HG03460 (cell line): ENCODE measurements at regions not wholly inside any gene's neighbourhood (a gene's known extent, or its start where the extent isn't known, plus 50 kb on each side); places are given as distances from the start of the nearest gene placed in this dataset.
"Not testable (repeated sequence)": the region's sequence is repeated elsewhere in the genome, so short reads cannot be mapped to it uniquely, and the experiment has no call there.

ENCODE experiments used
- ATAC-seq: cut with Tn5 transposase; IDR thresholded peaks from one replicate; pipeline ENCODE4 v1.9.1; 2021; ENCODE audit not compliant: unreplicated experiment

- not testable (repeated sequence) for ATAC-seq
These were observed 1265.9 kb upstream of the PCDH10 start for GRCh38 chr4:131883181-131883580.

DNA sequence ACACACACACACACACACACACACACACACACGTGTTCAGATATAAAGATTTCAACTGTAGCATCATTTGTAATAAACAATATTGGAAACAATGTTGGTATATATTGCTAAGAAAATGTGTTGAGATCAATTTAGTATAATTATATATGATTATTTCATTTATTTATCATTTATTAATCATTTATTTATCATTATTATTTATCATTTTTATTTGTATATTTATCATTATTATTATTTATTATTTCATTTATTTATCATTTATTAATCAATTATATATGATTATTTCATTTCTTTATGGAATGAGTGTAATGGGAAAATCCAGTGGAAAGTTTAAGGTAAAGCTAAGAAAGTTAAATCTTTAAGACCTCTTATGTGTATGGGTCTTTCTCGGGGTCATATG lies 1223.4 kb upstream of the PCDH10 start:
- ATAC-seq, result not testable (repeated sequence)

GRCh38 chr4:131967646-131968045 lies 1181.4 kb upstream of the PCDH10 start:
- not testable (repeated sequence) for ATAC-seq

- ATAC-seq, result no peak
These were observed 1174.4 kb upstream of the PCDH10 start for GRCh38 chr4:131974730-131975129.

DNA sequence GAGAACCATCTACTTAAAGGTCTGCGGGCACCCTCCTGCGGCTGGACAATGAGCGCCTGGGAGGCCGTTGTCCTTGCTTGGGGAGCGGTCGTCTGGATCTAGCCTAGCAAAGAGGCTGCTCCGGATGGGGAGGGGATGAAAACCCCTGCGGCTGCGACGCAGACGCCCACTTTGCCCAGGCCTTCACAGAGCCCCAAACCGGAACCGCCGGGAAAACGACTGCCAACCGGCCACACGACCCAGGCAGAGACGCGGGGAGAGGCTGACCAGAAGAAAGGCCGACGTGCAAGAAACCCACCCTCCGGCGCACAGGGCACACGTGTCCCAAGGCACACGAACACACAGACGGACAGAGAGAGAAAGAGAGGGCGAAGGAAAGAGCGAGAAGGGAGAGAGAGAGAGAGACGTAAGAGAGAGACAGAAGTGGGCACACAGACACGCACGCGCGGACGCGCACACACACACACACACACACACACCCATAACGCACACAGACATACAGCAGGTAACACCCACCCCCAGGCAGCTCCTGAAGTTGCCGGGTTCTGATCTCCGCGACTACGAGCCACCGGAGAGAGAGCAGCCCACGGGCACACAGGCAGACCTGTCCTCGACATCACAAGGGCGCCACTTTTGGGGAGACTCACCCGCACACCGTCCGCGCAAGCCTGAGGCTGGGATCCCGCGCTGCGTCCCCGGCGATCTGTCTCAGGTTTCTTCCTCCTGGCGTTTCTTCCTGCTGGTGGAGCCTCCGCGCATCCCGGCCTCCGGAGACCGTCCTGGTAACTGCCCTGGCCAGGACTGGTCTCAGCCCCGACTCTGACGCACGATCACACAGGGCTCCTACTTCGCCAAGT lies 1173.6 kb upstream of the PCDH10 start:
- not testable (repeated sequence) for ATAC-seq

- ATAC-seq, result not testable (repeated sequence)
These were observed 1172.7 kb upstream of the PCDH10 start for GRCh38 chr4:131976133-131977002.

DNA sequence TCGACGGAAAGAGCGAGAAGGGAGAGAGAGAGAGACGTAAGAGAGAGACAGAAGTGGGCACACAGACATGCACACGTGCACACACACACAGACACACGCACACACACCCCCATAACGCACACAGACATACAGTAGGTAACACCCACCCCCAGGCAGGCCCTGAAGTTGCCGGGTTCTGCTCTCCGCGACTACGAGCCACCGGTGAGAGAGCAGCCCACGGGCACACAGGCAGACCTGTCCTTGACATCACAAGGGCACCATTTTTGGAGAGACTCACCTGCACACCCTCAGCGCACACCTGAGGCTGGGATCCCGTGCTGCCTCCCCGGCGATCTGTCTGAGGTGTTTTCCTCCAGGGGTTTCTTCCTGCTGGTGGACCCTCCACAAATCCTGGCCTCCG lies 1171.0 kb upstream of the PCDH10 start:
- ATAC-seq, result no peak

- no peak for ATAC-seq
These were observed 1159.5 kb upstream of the PCDH10 start for GRCh38 chr4:131989576-131989975.

- ATAC-seq, result no peak
These were observed 1147.6 kb upstream of the PCDH10 start for GRCh38 chr4:132001542-132001941.

DNA sequence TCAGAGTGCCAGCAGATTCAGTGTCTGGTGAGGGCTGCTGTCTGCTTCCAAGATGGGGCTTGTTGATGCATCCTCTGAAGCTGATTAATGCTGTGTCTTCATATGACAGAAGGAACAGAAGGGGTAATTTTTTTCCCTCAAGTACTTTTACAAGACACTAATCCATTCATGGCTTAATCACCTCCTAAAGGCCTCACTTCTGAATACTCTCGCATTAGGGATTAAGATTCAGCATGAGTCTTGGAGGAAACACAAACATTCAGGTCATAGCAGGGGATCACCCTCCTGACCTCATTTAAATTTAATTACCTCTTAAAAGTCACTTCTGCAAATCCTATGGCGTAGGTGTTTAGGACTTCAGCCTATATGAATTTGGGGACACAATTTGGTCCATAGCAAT lies 1145.5 kb upstream of the PCDH10 start:
- ATAC-seq, result no peak

DNA sequence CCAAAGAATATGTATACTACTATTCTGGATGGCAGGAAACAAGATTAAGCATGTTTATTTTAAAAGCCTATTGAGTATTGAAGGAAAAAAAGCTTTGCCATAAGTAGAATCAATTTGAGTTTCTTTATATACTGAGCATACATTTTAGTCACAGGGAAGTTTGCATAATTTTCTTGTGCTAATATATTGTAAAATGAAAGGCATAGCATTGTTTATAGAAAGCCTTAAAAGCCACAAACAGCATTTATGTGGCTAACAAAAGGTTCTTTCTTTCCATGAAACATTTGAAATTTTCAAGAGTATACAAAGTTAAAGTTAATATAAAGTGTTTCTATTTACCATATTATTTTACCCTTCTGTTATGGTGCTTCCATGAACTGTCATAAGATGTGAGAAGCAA lies 1133.8 kb upstream of the PCDH10 start:
- no peak for ATAC-seq

GRCh38 chr4:132016703-132017350 lies 1132.3 kb upstream of the PCDH10 start:
- no peak for ATAC-seq

GRCh38 chr4:132026166-132026565 lies 1122.9 kb upstream of the PCDH10 start:
- ATAC-seq, result no peak

DNA sequence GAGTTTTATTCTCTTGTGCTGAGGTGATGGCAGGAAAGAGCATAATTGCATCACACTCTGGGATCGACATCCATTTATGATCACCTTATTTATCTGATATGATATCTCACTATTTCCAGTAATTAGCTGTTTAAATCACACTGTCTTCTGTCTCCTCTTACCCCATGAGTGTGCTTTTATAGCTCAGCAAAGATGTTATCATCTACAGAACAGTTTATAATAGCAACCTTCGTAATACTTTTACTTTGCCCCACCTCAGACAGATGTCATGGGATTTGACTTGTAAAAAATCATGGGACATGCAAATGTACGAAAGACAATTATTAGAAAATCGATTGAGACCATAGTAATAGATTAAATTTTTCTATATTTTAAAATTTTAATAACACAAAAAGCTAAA lies 1122.3 kb upstream of the PCDH10 start:
- no peak for ATAC-seq

DNA sequence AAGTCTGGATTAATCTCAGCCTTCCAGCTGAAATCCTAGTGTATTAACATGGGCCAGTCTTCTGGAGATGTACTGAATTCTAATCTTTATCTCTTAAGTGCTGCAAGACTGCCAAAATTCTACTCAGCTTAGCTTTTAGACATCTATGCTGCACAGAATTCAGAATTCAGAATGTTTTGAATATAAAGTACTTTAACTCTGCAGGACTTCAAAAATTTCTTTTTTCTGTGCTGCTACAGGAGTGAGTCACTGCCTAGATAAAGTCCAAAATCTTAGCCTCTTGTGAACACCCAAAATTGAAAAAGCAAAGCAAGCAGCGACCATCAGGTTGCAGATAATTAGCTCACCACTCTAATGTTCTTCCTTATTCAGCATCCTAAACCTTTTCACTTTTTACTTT lies 1092.6 kb upstream of the PCDH10 start:
- no peak for ATAC-seq

- ATAC-seq, result no peak
These were observed 1089.9 kb upstream of the PCDH10 start for GRCh38 chr4:132059227-132059626.

- no peak for ATAC-seq
These were observed 1086.4 kb upstream of the PCDH10 start for GRCh38 chr4:132062611-132063239.

GRCh38 chr4:132063829-132064228 lies 1085.3 kb upstream of the PCDH10 start:
- no peak for ATAC-seq

- ATAC-seq, result no peak
These were observed 1083.1 kb upstream of the PCDH10 start for GRCh38 chr4:132065940-132066495.

- ATAC-seq, result no peak
These were observed 1077.3 kb upstream of the PCDH10 start for GRCh38 chr4:132071815-132072214.

DNA sequence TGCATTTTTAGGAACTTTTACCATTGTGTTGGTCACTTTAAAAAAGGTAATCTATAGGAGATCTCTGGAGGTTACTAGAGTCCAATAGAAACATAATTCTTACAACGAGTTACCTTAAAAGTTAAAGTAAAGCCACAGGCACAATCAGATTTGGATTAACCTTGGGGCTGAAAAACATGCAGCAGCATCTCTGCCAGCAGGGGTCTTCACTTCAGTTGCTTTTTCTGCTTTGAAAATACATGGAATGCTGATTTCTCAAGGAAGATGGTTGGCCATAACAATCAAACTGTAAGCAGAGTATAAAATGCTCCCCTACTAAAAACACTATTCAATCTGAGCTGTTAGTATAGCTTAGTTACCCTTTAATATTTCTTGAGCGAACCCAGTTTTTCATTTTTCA lies 1072.3 kb upstream of the PCDH10 start:
- no peak for ATAC-seq
